NCI-H1694 (cell line): ENCODE measurements at regions not wholly inside any gene's neighbourhood (a gene's known extent, or its start where the extent isn't known, plus 50 kb on each side); places are given as distances from the start of the nearest gene placed in this dataset.

Source experiments
- DNase-seq: peaks from one replicate; lab custom pipeline; 2025; lab: John Stamatoyannopoulos, UW

DNA sequence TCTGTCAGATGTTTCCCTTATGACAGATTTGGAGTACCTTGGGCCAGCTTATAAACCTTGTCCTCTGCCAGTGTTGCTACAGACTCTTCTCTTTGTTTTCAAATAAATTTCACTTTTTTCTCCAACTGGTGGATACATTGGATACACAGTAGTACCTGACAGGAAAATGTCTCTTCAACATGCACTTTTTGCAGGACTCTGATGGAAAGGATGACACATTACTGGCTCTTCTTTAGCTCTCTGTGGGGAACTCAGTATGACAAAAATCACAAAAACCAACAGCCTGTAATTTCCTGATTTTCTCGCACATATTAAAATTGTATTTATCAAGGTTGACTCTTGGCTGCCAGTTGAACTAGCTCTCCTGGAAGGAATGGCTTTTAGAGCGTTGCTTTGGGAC lies 61.3 kb upstream of the GIMD1 start:
- DNase-seq, result no peak

- DNase-seq, result no peak
These were observed 57.5 kb upstream of the GIMD1 start for GRCh38 chr4:106426069-106426468.

DNA sequence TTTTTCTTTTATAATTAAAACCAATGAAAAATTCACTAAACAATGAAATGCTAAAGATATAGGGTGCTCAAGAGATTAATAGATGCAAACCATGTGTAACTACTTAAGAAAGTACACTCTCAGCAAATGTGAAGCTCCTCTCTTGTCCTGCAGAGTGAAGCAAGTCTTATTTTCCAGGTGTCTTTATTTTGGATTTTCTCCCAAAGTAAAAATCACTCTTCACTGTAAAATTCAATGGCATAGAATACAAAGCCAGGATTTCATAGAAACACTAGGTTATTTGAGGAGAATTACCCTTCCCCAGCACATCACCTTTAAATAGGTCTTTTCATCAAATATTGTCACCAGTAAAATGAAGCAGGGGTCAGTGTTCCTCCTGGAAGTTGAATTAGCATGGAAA lies 57.0 kb upstream of the GIMD1 start:
- no peak for DNase-seq

DNA sequence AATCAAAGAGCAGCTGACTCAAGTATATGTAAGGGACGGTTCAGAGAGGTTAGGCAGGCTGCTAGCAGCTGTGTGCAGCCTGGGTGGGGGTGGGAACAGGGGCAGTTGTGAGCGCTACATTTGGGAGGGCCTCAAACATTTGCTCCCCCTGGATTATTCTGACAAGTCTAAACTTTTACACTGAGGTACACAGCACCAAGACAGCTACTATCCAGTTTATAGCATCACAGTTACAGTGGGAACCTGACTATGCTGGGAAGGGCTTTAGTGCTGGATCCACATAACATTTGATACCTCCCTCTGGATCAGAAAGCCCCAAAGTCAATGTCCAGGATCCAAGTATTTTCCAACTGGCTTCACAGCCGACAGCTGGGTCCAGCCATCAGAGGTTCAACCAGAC lies 55.8 kb upstream of the GIMD1 start:
- DNase-seq, result no peak

GRCh38 chr4:106423791-106424190 lies 55.2 kb upstream of the GIMD1 start:
- no peak for DNase-seq

DNA sequence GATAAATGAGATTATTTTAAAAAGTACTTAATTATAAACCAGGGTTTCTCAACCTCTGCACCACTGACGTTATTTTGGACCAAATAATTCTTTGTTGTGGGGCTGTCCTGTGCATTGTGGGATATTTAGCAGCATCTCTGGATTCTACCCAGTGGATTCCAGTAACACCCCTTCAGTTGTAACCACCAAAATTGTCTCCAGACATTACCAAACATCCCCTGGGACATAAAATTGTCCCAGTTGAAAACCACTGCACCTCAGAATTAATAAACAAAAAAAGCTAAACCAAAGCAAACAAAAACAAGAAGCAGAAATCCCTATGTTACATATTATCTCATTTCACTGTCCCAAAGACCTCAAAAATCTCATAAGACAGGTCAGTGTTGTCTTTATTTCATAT lies 54.2 kb upstream of the GIMD1 start:
- DNase-seq, result no peak

GRCh38 chr4:106421441-106422296 lies 53.1 kb upstream of the GIMD1 start:
- no peak for DNase-seq

- DNase-seq, result no peak
These were observed 49.9 kb upstream of the GIMD1 start for GRCh38 chr4:106418444-106418843.
